GM18505 (cell line): ENCODE measurements at regions not wholly inside any gene's neighbourhood (a gene's known extent, or its start where the extent isn't known, plus 50 kb on each side); places are given as distances from the start of the nearest gene placed in this dataset.

Experiments
- ATAC-seq: cut with Tn5 transposase; IDR thresholded peaks from one replicate; pipeline ENCODE4 v1.9.1; 2021; ENCODE audit not compliant: unreplicated experiment
- POLR2A ChIP-seq: IDR thresholded peaks from 4 replicates; pipeline ENCODE4 v1.6.1; 2011; ENCODE audit warnings: borderline replicate concordance; ENCODE audit not compliant: insufficient read depth, insufficient read length; ENCODE audit errors: extremely low read depth

DNA sequence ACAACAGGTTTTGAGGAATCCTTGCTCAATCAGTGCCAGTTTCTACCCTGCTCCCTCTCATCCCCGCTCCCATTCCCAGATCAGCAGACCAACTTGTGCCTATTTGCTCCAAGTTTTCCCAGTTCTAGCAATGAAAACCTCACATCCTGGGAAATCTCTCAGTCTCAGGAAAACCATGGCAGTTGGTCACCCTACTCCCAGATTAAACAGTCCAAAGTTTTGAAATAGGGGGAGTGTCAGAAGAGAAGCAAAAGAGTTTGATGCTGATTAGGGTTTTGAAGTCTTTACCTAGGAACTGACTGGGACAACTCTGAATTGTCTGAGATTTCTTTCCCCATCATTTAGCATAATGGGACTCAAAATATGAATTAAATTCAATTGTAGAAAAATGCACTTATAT is 95.8 kb upstream of the ARID2 start:
- no peak for ATAC-seq
- TF ChIP-seq POLR2A, result no peak

DNA sequence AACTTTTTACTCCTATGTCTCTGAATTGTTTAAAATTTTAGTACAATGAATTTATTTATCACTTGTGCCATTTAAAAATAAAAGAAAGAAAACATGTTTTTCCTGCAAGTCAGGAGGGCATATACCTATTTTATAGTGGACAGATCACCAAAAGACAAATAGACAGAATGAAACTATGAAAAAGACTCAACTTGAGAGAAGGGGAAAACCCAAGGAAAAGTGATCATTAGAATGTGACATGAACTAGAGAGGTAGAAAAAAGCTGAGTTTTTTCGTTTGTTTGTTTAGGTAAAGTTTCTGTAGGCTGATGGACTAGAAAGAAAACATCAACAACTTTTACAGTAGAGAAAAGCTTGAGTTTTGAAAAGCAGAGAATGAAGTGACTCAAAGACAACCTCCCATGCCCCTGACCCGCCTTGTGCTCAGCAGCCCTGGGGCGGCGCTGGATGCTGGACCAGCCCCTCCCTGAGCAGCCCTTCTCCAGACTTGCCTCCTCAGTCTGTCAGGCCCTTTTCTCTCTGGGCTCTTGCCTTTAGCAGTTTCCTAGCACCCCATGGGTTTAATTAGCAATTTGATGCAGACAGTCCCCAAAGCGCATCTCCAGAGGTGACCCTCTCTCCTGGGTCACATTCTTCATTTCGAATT is 95.1 kb upstream of the ARID2 start:
- TF ChIP-seq POLR2A, result no peak
- ATAC-seq, result no peak

DNA sequence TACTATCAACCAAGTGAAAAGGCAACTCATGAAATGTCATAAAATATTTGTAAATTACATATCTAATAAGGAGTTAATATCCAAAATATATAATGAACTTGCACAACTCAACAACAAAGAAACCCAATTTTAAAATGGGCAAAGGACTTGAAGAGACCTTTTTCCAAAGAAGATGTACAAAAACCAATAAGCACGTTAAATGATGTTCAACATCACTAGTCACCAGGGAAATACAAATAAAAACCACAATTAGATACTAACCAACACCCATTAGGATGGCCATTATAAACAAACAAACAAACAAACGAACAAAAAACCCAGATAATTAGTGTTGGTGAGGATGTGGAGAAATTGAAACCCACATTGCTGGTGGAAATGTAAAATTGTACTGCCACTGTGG is 92.3 kb upstream of the ARID2 start:
- TF ChIP-seq POLR2A, result no peak
- no peak for ATAC-seq

DNA sequence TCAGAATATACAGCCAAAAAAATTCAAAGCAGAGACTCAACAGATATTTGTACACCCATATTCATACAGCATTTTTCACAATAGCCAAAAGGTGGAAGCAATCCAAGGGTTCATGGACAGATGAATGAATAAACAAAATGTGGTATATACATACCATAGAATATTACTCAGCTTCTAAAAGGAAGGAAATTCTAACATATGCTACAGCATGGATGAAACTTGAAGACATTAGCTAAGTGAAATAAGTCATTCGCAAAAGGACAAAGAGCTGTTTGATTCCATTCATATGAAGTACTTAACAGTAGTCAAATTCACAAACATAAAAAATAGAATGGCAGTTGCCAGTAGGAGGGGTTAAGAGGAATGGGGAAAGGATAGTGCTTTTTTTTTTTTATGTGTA is 91.8 kb upstream of the ARID2 start:
- ATAC-seq, result no peak
- no peak for TF ChIP-seq POLR2A

DNA sequence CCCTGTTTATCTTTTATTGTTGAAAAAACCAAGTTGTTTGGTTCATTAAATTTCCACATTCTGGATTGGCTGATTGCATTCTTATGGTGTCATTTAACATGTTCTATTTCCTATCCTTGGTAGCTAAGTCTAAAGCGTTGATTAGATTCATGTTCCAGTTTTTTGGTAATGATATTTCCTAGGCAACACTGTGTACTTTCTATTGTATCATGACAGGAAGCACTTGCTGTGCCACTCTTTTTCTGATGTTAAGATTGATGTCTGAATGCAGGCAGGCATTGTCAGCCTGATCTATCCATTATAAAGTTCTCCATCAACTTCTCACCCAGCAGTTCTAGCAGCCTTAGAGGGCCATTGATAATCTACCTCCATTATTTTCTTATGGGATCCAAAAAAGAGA is 91.1 kb upstream of the ARID2 start:
- TF ChIP-seq POLR2A, result no peak
- no peak for ATAC-seq

DNA sequence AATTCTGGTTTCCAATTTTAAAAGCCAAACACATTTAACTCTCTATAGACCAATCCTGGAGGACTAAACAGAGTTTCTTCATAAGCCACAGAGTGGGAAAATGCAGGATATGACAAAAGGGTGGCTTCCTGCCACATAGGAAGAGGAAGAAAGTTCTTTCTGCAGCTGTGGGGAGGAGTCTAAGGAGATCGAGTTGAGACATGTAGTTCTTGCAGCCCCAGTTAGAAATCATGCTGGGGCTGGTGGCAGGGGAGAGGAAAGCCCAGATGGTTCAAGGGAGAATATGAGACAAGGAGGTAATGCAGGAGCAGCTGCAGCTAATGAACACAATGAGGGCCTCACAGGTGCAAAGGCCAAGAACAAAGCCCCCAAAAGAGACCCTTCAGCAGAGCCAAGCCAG is 85.0 kb upstream of the ARID2 start:
- no peak for TF ChIP-seq POLR2A
- no peak for ATAC-seq

DNA sequence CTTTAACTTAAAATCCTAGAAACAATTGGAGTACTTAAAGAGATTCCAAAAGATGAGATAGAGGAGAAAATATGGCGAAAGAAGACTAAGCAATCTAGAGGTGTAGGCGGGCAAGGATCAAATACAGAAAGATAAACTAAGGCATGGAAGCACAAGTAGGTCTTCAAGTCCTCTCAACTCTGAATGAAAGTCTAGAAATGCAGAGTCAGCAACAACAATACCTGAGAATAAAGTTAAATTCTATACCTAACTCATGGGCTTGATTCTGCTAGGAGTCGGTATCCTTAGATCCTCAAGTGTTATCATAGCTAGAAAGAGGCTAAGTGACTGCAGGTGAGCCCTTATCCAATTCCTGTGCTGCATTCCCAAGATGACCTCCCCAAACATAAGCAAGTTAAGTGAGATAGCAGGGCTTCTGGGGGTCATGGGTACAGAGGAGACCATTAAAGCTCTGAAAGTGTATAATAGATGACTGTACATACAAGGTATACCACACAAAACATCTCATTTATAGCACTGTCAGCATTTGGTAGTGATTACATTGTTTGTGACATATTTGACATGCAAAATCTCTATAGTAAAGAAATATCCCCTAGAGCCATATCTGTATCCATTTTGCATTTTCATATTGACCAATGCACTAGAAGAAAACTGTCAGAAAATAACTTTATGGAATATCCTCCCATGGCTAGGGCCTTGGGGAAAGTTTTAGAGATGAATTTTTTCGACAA is 82.5 kb upstream of the ARID2 start:
- TF ChIP-seq POLR2A, result no peak
- ATAC-seq, result no peak

DNA sequence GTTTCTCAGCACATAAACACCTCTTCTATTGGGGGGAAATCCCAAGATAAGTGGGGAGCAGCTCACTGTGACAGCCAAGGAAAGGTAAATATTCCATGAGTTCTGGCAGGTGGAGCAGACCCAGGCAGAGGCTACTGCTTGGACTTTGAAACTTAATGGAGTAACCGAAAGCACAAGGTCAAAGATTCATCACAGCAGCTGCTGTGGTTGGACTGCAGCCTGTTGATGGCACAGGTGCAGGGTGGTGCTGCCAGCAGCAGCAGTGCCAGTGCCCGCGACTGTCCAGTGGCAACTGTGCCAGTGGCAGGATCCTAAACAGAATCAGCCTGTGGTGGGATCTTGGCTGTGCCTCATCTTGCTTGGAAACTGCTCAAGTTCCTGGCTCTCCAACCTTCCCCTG is 81.4 kb upstream of the ARID2 start:
- no peak for TF ChIP-seq POLR2A
- ATAC-seq, result no peak

DNA sequence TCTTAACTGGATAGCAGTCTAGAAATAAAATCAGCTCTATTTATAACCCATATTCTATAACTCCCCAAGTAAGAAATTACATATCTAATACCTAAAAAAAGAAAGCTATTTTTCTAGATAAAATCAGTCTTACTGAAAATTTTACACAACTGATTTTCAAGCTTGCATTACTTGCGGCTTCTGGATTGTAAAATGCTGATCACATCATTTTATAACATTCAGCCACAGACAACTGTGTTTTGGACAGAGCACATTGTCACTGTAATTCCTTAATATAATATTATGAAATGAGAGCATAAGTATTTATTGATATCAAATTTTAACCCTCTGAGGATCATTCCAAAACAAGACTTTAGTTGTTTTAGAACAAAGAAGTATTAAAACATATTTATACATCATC is 78.5 kb upstream of the ARID2 start:
- ATAC-seq, result no peak

DNA sequence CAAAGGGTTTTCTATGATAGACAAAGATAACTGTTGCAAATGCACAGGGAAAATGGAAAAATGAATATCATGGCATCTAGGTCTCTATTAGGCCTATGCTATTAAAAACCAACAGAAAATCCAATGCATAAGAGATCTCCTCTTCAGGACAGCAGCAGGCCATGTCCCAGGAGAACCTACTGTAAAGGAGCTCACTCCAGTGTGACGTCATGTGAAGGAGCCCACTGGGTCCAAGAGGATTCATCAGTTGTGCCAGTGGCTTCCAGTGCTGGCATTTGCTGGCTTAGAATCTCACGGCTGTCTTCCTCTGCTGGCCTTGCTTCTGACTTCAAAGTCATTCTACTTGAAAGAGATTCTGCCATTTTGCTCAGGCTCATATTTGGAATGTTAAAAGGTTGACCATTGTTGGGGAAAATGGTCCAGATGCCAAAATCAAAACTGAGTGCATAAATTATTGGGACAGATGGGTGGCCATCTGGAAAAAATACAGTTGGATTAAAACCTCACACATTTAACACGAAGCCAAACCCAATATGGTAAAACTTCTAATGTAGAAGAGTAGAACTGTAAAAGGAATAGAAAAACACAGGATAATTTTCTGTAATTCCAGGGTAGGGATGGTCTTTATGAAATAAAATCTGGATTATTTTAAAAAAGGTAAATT is 75.4 kb upstream of the ARID2 start:
- ATAC-seq, result no peak
- no peak for TF ChIP-seq POLR2A

More for the DNA sequence above, 78.5 kb upstream of the ARID2 start:
- no peak for TF ChIP-seq POLR2A

DNA sequence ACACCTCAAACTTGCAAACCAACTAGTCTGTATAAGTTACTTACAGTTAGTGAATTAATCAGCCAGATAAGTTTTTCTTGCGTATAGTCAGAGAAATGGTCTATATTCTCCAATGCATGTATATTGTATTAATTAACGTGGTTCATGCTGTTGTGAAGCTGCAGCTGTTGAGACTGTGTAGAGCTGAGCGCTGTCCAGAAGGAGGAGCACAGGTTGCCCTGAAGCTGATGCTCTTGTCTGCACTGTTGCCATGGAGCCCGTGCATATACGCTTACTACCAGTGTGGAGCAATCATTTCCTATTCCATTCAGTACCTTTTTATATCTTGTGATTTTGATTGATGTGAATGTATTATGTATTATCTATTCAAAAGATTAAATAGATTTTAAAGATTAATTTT is 74.3 kb upstream of the ARID2 start:
- ATAC-seq, result no peak
- TF ChIP-seq POLR2A, result no peak

DNA sequence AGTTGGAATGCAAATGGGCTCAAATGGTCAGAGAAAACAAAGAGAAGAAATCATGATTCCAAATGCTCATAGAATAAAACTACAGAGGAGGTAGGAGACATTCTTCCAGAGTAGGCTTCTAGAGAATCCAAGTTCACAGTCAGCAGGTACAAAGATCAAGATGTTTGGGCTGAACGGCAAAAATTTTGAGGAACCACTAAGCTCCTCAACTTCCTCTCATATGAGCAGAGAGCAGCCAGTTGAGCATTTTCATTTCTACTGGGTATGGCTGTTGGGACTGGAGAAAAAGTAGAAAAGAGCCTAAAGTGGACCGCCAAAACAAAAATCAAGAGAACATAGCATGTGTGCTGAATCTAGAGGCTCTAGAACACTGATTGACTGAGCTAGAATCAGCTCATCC is 73.8 kb upstream of the ARID2 start:
- ATAC-seq, result no peak
- no peak for TF ChIP-seq POLR2A

DNA sequence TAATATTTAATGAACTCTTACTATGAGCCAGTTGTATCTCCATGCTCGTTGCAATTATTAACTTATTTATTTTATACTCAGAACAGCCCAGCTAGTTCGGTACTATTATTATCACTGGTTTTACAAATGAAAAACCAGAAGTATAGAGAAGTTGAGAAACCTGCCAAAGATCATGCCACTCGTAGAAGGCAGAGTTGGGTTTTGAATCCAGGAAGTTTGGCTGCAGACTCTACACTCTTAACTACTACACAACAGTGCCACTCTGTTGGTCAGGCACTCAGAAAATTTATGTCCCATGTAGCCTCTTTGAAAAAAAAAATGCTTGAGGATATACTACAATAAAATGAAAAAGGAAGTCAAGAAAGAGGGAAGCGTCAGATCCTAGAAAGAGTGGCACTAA is 71.5 kb upstream of the ARID2 start:
- no peak for TF ChIP-seq POLR2A
- no peak for ATAC-seq

DNA sequence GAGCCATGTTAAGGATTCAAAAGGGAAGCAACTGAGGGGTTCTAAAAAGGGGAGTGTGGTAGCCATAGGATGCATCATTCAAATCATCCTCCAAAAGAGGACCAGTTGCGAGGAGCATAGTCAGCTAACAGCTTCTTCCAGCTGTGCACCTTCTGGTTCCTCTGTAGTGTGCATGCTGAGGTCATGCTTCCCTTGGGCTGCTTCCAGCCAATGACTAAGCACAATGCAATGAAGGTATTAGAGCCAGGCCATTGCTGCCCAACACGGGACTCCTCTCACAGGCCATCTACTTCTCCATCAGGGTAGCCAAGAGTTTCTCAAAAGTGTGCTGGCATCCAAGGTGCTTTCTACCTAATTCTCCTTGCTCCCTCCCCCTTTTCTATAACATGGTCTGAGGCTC is 69.2 kb upstream of the ARID2 start:
- no peak for TF ChIP-seq POLR2A
- no peak for ATAC-seq
